Fibroblast of villous mesenchyme (primary cell): ENCODE measurements at regions not wholly inside any gene's neighbourhood (a gene's known extent, or its start where the extent isn't known, plus 50 kb on each side); places are given as distances from the start of the nearest gene placed in this dataset.

Experiments
- DNase-seq: peaks from one replicate; pipeline ENCODE4 v3.0.0-alpha.2; 2010; ENCODE audit warnings: low read depth
- H3K4me3 ChIP-seq: 2 replicates; pipeline ENCODE4 v1.5.1; 2011; ENCODE audit warnings: low read depth, mild to moderate bottlenecking, low read length
- TF ChIP-seq, protein P1 (sequence below): IDR thresholded peaks from 2 replicates; pipeline ENCODE4 v1.5.1; 2012; ENCODE audit warnings: low read depth, mild to moderate bottlenecking, low read length; ENCODE audit not compliant: insufficient read depth

DNA sequence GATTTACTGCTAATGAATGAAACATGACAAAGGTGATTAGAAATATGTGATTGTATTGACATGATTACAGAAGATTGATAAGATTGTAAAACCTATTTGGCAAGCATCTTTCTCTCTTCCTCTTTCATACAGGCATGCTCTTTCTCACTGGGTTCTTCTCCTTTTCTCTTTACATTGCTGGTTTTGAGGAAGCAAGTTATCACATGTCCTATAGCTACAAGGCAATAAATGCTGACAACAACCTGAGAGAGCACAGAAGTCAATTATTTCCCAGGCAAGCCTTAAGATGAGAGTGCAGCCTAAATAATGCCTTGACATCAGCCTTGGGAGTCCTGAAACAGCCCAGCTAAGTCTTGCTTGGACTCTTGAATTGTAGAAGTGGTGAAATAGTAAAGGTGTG is 875.0 kb downstream of the SLITRK1 start:
- TF ChIP-seq, protein P1, sequence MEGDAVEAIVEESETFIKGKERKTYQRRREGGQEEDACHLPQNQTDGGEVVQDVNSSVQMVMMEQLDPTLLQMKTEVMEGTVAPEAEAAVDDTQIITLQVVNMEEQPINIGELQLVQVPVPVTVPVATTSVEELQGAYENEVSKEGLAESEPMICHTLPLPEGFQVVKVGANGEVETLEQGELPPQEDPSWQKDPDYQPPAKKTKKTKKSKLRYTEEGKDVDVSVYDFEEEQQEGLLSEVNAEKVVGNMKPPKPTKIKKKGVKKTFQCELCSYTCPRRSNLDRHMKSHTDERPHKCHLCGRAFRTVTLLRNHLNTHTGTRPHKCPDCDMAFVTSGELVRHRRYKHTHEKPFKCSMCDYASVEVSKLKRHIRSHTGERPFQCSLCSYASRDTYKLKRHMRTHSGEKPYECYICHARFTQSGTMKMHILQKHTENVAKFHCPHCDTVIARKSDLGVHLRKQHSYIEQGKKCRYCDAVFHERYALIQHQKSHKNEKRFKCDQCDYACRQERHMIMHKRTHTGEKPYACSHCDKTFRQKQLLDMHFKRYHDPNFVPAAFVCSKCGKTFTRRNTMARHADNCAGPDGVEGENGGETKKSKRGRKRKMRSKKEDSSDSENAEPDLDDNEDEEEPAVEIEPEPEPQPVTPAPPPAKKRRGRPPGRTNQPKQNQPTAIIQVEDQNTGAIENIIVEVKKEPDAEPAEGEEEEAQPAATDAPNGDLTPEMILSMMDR, result no peak
- DNase-seq, result no peak
- no peak overlapping the region for H3K4me3 ChIP-seq

DNA sequence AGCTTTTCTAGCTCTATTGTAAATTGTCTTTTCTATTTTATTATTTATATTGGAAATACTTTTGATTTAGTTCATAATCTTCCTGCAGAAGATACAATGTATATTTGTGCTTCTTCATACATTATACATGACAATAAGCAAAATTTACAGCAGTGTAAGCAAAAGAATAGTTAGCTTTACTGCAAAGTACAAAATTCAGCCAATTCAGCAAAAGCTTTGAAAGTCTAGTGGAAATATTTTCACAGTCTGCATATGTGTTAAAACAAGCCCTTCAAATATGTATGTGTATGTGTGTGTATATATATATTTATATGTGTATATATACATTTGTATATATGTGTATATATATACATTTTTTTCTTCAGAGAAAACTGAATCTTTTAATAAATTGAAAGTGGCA is 879.1 kb downstream of the SLITRK1 start:
- TF ChIP-seq, protein P1, result no peak
- DNase-seq, result no peak
- no peak overlapping the region for H3K4me3 ChIP-seq

DNA sequence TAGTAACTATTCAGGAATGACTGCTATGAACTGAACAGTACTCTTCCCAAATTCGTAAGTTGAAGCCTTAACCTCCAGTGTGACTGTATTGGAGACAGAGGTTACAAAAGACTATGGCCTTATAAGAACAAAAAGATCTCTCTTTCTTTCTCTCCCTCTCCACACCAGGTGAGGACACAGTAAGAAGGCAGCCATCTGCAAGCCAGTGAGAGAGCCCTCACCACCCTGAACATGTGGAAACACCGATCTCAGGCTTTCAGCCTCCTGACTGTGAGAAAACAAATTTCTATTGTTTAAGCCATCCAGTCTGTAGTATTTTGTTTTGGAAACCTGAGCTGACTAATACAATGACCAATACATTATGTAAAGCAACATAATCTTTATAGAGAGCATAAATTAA is 888.9 kb downstream of the SLITRK1 start:
- no peak overlapping the region for H3K4me3 ChIP-seq
- TF ChIP-seq, protein P1, result no peak
- no peak for DNase-seq

DNA sequence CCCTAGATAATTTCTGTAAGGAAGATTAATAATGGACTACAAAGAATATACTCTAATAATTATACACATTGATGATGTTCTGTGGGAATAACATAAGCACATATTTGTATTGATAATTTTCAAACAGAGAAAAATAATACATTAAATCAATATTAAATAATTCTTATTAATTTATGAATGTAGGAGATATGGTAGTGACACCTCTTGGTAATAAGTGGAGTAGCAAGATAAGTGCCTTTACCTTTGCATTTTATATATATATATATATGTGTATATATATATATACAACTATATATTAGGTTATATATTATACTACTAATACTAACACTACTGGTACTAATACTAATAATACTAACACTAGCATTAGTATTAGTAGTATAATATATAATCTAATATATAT is 905.8 kb downstream of the SLITRK1 start:
- TF ChIP-seq, protein P1, result no peak
- no peak for DNase-seq
- H3K4me3 ChIP-seq, result no peak overlapping the region

DNA sequence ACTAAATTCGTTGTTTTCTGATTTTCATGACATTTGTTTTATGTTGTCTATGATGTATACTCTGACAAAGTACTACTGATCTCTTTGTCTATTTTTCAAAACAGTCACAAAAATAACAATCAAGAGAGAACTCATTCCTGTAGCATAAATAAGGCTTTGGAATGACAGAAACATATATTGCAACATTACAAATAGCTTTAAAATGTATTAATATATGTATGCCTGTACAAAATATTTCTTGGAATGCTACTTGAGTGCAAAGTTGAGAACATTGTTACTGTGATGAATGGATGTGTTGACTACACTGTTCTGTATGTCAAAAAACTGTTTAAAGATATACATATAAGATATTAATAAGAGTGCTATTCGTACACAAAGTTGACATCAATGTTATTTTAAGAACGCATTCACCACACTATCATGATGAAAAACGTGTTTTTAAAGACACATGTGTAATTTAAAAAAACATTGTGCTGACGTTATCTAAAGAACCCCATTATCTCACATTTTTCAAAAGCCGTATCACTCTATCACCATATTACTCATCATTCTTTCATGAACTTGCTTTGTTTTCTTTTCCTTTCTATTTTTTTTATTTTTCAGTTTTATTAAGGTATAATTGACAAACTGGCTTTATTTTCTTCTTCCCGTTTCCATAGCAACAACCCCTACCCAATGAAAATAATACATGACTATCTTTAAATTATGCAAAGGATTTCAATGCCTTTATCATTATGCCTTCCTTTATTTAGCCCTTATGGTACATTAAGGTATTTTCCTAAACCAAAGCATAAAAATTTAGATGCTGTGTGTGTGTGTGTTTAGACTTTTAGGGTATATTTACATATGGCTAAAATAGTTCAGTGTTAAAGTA is 918.8 kb downstream of the SLITRK1 start:
- no peak overlapping the region for H3K4me3 ChIP-seq
- no peak for DNase-seq
- TF ChIP-seq, protein P1, result no peak

DNA sequence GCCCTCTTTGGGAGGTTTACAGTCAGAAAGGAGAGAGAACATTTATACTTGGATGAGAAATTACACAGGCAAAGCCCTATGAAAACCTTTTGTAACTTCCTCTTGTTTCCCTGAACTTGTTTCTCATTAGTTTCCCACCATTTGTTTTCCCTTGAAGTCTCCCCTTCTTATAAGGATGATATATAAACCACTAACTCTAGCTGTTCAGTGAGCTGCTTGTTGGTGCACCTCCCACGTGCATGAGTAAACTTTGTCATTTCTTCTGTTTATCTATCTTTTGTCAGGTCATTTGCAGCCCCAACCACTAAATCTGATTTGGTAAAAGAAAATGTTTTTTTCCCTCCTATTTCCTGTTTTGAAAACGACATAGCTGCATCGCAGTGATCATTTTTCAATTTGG is 919.9 kb downstream of the SLITRK1 start:
- no peak overlapping the region for H3K4me3 ChIP-seq
- TF ChIP-seq, protein P1, result no peak
- DNase-seq, result no peak
